GM08714 (cell line): ENCODE measurements at regions not wholly inside any gene's neighbourhood (a gene's known extent, or its start where the extent isn't known, plus 50 kb on each side); places are given as distances from the start of the nearest gene placed in this dataset.

Source experiments
- H3K4me3 ChIP-seq: fragments of 200-500 bp; sonication (Bioruptor generic); 2 replicates; pipeline ENCODE4 v1.5.1; 2014; ENCODE audit warnings: mild to moderate bottlenecking, low read length, inconsistent platforms
- ZNF274 ChIP-seq: IDR thresholded peaks from 2 replicates; pipeline ENCODE4 v1.6.1; 2012; ENCODE audit warnings: mild to moderate bottlenecking, low read depth, low read length

DNA sequence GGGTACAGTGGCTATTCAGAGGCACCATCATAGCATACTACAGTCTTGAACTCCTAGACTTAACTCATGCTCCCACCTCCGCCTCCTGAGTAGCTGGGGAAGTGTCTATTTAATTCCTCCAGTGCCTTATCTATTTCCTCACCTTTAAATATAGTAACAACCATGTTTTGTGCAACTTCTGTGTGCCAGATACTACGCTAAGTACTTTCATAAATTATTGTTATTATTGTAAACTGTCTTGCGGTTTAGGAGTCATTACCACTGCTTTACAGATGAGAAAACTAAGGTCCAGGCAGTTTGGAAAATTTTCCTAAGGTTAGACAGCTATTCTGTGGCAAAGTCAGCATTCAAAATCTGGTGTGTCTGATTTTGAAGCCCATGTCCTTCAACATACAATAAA lies 359.1 kb upstream of the XYLT1 start:
- no peak for TF ChIP-seq ZNF274

DNA sequence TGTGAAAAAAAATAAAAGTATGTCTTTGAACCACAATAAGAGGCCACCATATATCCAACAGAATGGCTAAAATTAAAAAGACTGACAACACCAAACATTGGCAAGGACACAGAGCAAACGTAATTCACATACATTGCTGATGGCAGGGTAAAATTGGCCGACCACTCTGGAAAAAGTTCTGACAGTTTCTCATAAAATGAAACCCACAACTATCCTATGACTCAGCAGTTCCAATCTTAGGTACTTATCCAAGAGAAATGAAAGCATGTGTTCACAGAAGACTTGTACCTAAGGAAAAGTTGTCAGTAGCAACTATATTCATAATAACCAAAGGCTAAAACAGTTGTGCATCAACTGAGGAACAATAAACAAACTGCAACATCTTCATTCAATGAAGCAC lies 357.3 kb upstream of the XYLT1 start:
- TF ChIP-seq ZNF274: no peak
- H3K4me3 ChIP-seq: no peak overlapping the region

More for the DNA sequence above, 359.1 kb upstream of the XYLT1 start:
- H3K4me3 ChIP-seq: no peak overlapping the region

DNA sequence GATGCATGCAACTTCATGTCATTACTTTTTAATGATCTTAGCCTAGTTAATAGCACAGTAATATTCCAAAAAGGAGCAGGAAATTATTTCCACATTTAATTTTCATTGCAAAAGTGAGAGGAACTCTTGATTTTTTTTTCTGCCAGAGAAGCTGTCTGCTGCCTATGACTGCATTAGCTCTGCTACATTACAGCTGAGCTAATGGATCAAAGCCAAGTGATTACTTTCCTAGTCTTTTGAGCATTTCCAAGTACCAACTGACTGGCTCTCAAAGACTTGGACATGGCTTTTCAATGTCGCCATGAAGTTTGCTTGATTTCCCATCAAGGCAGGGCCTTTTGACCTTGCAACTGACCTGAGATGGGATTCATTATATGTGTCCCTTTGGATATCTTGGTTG lies 356.6 kb upstream of the XYLT1 start:
- TF ChIP-seq ZNF274: no peak
- H3K4me3 ChIP-seq: no peak overlapping the region

DNA sequence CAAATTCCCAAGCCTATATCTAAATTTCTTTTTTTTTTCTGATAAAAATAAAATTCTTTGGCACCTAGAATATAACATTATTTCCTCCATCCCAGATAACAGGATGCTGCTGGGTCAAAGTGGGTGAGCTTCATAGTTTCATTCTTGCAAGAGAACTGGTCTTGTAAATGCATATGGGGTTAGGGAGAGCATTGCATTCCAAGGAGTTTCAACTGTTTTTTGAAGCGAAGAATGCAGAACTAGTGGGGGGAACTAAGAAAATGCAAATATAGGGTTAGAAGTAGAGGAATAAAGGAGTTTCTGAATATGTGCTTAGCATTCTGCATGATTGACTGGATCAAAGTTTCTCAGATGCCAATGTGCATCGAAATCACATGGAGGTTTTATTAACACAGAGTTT lies 347.2 kb upstream of the XYLT1 start:
- no peak for TF ChIP-seq ZNF274
- no peak overlapping the region for H3K4me3 ChIP-seq

DNA sequence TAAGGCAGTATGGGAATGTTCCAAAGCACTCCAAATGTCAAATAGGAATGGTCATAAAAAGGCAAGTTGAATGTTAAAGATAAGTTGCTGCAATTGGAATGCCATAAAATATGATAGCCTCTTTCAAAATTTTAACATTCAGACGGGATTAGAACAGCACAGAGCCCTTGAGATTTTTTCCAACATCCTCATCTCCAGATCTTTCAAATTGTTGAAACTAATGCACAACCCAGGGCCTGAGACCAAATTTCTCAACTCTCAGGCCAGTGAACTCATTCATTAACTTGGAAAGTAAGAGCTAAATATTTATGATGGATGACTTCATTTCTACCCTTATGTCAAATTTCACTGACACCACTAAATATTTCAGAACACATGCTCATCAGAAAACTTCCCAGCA lies 346.5 kb upstream of the XYLT1 start:
- no peak overlapping the region for H3K4me3 ChIP-seq
- TF ChIP-seq ZNF274: no peak

DNA sequence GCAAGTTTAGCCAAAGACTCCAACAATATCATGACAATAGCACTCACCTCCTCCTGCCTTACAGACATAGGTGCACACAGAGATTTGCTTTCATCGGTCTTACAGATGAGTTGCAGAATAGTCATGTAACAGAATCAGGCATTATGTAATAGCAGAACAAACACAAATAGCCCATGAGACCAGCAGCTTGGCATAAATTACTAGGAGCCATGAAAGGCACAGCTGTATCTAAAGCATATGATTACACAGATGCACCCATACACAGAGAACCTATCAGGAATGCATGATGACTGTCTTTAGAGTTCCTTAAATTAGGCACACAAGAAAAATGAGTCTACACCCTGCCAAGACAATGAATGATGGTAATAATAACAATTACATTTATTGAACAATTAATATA lies 342.0 kb upstream of the XYLT1 start:
- TF ChIP-seq ZNF274: no peak
- H3K4me3 ChIP-seq: no peak overlapping the region

DNA sequence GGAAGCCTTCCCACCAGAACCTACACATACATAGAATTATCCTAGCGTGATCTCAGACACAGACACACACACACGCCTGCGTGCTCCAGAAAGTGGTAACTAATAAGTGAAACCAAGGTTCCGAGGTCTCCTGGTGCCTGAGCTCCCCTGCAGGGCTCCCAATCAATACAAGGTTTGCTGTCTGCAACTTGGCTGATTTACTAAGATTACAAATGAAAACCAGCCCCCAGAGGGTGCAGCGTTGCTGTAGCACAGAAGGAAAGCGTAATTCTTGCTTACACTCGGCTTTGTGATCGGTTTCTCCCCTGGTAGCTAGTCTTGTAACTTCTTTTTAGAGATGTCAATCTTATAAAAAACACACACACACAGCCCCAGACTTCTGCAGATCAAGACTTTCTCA lies 334.1 kb upstream of the XYLT1 start:
- no peak overlapping the region for H3K4me3 ChIP-seq
- TF ChIP-seq ZNF274: no peak

DNA sequence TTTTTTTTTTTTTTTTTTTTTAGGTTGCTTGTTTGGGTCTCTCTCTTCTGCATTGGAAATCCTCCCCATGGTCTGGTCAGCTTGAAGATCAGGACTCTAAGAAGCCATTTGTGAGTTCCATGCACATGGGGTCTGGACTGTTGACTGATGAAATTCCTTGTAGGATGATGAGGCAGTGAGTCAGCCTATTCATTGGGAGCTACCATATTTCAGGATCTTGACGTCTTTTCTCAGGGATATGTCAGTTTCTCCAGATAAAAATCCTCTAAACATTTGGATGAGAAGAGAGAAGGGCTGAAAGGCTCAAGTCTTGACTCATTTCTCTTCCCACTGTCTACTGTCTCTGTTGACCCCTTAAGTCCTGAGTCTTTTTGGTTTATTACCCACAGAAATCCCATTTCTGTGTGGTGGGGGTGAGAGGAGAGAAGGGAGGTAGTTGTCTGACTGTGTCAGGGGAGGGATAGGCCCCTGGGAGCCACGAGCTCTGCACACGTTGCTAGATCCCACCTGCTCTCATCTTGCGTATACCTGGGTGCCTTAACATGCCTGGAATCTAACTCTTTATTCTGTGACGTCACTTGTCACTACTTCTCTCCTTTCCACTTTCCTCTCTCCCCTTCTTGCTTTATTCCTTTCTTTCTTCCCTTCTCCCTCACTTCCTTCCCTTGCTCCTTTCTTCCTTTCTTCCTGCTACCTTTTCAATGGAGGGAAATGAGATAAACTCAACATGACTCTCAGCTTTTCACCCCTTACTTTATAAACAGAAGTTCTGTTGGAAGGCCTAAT lies 333.1 kb upstream of the XYLT1 start:
- no peak overlapping the region for H3K4me3 ChIP-seq
- no peak for TF ChIP-seq ZNF274

DNA sequence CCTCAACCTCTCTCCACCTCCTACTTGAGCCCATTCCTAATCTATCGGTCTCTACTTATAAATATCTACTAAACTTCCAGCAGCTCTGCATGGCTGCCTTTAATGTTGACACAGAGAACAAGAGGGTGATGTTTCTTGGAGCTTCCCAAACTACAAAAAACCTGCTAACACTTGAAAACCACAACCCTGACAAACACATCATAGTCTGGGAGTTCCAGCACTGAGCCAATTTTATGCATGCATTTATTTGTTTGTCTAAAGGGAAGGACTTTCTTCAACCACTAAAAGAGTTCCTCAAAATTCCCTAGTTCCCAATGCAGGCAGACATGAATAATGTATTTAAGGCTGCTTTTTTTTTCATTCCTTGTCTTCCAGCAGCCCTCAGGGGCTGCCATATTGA lies 331.8 kb upstream of the XYLT1 start:
- no peak overlapping the region for H3K4me3 ChIP-seq
- no peak for TF ChIP-seq ZNF274

DNA sequence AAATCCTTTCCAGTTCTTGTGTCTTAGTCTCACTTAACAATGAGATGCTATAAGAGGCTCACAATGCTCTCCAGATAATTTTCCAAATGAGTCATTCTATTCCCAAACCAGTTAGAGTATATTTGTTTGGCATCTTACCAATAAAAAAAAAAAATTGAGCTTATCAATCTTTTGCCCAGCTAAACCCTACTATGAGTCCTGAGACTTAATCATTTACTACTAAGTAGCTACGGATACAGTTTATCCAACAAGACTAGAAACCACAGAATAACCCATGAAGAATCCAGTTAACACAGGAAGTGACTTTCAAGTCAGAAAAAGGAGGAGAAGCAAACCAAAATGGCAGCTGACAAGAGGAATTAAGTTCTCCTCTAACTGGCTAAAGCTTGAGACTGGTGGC lies 330.3 kb upstream of the XYLT1 start:
- no peak for TF ChIP-seq ZNF274
- H3K4me3 ChIP-seq: no peak overlapping the region

DNA sequence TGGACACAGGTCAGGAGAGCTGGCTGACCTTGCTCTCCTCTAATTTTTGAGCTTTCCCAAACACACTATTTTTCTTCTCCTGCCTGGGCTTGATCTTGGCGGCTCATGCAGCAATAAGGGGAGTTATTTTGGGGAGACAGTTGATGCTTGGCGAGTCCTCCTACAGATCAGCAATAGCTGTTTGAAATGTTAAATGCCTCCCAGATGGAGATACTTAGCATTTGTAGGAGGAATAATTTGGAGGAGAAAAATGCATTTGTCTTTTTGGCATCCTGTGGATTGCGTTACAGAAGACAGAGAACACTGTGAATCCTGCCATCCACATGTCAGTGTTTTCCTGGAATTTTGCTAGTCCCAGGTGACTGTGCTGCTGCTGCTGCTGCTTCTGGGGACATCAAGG lies 328.0 kb upstream of the XYLT1 start:
- H3K4me3 ChIP-seq: no peak overlapping the region
- no peak for TF ChIP-seq ZNF274

DNA sequence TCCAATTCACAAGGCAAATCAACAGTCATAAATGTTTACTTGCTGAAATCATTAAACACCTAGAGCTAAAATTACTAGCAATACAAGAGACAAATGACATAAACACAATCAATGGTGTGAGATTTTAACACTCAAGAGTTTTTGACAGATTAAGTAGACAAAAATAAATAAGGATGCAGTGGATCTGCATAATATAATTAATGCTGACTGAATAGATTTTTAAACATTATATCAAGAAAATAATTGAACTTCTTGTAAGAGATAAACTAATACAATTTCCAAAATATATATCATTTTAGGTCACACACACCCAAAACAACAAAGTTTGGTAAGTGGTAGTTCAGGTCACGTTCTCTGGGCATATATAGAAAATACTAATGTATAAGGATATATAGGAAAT lies 322.6 kb upstream of the XYLT1 start:
- no peak for TF ChIP-seq ZNF274
- H3K4me3 ChIP-seq: no peak overlapping the region

DNA sequence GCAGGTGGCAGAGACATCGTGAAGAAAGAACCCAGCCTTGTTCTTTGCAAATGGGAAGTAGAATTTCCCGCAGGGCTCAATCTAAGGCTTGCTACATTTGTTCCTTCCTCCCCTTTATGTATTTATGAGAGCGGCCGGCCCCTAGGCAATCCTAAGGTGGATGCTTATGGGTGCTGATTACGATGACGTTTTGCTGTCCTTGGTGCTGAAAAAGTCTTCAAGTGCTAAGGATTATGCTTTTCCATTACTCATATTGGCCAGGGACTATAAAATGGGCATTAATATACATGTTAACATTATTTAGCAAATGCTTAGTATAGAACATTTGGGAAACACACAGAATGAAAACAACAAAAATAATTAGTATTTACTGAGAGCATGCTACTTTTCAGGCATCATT lies 313.3 kb upstream of the XYLT1 start:
- TF ChIP-seq ZNF274: no peak
- H3K4me3 ChIP-seq: no peak overlapping the region

DNA sequence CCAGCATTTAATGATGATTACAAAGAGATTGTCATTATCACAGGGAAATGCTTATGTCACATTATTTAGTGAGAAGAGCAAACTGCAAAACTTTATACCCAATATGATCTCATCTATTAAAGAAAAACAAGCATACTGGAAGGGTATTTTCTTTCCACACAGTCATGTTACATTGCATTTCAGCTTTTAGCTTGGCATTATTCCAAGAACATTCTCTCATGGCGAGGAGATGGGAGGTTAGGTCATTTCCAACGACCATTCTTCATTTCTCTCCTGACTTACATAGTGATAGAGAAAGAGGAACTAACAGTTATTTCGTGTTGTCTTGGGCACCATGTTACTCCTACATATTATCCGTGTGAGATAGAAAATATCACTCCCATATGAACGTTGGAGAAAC lies 309.4 kb upstream of the XYLT1 start:
- H3K4me3 ChIP-seq: no peak overlapping the region

DNA sequence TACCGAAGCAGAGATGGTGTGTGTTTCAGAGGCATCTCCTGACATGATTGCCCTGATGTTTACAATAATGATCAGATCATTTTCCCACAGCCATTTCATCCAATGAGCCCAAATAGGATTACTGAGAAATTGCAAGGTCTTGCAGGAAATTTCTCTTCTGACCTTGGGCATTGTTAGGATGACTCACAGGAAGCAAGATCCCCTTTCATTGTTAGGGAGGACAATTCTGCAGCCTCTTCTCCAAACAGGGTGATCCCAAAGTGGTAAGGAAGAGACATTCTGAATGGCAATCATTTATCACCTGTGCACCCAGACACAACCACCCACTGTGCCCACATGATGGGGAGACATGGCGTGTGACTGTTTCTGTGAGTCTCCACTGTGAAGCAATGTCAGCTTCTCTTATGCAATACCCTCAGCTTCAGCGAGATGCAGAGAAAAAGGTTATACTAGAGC lies 306.7 kb upstream of the XYLT1 start:
- H3K4me3 ChIP-seq: no peak overlapping the region
- no peak for TF ChIP-seq ZNF274

More for the DNA sequence above, 309.4 kb upstream of the XYLT1 start:
- TF ChIP-seq ZNF274: no peak

DNA sequence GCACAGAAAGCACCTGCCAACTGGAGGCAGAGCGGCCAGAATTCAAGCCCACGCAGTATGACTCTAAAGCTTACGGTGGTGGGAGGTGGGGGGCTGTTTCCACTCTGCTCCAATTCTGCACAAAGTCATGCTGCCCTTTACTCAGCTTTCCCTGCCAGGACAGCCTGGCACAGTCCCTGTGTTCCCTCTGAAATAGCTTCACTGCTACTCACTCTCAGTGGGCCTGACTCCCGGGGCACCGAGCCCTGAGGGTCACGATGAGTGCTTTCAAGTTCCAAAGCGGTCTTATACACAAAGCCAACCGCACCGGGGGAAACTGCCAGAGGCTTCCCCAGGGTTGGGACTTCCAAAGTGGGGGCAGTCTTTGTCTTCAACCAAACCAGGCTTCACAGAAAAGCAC lies 306.1 kb upstream of the XYLT1 start:
- TF ChIP-seq ZNF274: no peak
- H3K4me3 ChIP-seq: no peak overlapping the region
